ENCODE measurements at regions not wholly inside any gene's neighbourhood (a gene's known extent, or its start where the extent isn't known, plus 50 kb on each side); places are given as distances from the start of the nearest gene placed in this dataset.

DNA sequence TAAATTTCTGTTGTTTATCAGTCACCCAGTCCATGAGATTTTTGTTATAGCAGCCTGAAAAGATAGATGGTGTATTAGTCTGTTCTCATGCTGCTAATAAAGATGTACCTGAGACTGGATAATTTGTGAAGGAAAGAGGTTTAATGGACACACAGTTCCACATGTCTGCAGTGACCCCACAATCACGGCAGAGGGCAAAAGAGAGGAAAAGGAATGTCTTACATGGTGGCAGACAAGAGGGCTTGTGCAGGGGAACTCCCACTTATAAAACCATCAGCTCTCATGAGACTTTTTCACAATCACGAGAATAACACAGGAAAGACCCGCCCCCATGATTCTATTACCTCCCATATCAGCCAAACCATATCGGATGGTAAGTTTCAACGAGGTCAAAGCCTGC is 309.2 kb downstream of the LIG4 start:
- DNase-seq, result no peak

DNA sequence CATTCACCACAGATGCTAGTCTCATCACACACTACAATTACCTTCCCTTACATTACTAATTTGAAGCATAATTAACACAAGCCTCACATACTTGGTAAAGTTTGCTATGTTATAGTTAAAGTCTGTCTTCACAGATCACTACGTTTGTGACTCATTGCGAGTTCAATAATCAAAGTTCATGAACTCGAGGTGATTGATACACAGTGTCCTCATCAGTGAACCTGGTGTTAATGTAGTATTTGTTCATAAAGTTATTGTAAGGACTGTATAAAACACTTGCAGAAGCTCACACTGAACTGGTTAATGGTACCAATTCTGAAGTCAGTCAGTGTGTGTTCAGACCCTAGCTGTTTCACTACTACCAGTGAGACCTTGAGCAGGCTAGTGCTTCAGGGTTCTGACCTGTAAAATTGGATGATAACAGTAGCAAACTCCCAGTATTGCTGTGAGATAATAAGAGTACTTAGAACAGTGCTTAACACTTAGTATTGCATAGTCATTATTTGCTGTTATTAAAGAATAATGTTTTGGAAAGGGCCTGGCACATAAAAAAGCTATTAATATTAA is 313.3 kb downstream of the LIG4 start:
- DNase-seq, result no peak

DNA sequence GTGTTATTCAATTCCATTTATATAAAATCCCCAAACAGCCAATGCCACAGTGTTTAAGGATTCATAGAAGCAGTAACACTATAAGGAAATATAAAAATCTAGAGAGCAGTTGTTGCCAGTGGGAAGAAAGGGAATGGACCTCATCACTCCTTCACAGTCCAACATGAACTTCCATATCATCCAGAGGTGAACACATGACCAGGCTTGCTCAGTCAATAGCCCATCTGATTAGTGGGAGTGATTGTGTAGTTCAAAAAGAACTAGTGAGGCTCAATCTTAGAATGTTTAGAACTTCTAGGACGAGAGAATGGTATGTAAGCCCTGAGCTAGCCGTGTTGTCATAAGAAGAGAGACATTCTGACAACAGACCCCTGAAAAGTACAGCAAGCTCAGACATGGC is 314.1 kb downstream of the LIG4 start:
- DNase-seq, result no peak

DNA sequence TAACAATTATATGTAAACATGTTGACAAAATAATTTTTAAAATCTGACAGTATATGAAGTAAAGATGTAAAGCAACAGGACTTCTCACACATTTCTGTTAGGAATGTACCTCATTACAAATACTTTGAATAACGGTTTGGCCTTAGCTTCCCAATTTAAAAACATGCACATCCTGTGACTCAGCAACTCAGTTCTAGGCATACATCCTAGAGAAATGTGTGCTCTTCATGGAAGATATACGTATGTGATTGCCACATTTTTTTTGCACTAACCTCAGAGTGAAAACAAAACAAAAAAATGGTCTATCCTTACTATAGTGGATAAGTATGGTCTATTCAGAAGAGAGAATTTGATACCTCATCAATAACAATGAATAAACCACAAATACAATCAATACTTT is 314.6 kb downstream of the LIG4 start:
- DNase-seq, result no peak

DNA sequence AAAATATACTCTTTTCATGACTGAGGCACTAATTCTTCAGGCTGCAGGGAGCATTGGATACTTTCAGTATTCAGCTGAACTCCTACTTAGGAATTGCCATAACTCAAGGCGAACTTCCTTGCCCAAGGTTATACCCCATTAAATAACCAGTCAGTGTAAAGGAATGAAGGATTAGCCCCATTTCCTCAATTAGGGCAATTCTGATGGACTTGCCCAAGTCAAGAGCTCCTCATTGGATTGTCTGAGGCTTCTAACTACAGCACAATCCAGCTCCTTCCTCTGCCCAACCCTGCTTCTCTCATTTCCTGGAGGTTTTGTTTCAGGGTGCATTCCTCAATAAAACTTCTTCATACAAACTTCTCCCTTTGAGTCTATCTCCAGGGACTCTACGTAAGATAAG is 329.2 kb downstream of the LIG4 start:
- no peak for DNase-seq

DNA sequence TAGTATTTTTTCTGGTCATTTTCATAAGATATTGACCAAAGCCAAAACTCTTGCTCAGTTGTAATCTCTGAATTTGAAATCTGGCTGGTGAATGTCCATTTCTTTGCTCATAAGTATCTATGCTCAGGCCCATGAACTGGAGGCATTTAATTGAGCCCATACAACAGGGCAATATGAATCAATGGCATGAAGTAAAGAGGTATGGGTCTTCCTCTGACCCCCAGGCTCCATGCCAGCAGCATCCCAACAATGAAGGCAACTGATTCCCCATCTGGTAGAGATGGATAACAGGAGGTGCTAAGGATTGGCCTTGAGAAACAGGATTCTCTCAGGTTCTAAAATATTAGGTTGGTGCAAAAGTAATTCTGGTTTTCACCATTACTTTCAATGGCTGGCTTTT is 330.8 kb downstream of the LIG4 start:
- DNase-seq, result no peak

DNA sequence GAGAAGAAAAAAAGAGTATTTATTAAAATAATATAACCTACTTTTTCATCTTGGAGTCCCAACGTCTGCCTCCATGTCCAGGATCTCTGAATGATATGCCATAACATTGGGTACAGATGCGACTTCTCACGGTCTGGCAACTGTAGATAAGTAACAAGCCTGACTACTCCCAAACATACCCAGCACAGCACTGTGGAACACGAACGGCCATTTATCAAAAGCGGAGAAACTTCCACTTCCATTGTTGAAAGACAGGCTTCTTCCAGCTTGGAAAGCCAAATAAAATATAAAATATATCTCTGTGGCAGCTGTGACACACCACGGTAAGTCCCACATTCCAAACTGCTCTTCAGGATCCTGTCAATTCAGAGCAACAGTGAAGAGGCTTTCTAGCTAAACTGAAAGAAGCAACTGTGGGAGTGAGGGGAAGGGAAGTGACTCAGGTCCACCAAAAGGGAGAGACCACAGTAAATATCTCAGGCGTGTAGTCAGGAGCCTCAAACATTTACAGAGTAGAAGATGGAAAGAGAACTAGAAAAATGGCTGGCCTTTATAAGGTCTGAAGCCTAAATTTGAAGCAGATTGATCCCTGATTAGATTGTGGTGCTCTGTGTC is 331.7 kb downstream of the LIG4 start:
- DNase-seq, result no peak

DNA sequence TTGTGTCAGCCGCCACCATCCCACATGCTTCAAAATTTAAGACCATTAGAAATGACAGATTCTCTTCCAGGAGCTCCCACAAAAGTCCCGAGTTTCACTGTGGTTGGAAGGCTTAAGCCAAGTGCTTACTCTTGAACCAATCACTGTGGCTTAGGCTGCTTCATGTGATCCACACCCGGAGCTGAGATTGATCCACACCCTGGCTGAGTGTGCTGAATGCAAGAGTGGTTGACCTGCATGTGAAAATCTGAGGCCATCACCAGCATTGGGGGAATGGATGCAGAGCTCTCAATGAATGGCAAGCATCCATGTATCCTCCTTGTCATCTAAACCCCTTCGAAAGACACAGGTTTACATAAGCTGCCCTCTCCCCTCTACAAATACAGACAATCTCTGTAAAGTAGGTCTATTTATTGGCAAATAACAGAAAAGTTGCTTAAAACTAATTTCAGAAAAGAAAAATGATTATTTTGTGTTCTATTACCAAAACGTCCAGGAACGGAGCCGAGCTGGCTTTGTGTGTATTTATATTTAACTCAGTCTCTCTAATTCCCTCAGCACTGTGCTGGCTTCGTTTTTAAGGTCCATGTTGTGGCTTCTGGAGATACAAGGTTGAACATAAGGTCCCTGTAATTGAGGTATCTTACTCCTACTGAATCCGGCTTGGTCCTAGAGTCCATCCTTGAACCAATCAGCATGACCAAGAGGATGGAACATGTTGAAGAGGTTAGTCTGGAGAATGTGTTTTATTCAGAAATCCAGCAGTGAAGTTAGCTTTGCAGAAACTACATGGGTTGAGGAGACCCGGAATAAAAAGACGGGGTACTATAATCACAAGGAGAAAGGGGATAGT is 332.4 kb downstream of the LIG4 start:
- DNase-seq, result no peak

DNA sequence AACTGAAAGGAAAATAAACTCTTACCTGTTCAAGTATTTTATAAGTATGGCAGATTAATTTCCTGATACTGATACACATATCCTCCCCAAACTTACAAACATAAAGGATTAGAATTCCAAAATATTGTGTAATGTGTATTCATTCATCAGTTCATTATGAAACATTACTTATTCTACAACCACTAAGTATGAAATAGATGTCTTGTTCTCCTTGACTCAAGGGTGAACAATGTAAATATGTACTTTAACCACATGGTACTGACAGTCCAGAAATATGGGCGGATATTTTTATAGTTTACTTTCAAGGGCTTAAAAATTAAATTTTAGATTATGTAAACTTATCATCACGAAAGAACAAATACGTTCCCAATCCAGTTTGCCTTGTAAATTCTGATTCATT is 334.0 kb downstream of the LIG4 start:
- no peak for DNase-seq

DNA sequence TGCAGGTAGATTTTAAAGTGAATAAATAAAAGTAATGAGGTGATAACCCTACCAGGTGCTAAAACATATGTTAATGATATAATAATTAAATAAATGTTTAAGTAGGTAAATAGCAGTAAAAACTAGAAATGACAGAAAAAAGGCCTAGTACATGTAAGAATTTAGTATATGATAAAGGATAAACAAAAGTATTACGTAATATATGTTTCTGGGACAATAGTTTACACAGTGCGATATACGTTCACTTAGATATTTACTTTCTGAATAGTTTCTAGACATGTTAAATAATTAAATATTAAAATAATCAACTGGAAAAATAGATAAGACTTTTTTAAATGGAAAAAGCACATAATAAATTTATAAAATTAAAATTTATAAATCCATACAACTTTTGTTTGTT is 340.9 kb downstream of the LIG4 start:
- no peak for DNase-seq

DNA sequence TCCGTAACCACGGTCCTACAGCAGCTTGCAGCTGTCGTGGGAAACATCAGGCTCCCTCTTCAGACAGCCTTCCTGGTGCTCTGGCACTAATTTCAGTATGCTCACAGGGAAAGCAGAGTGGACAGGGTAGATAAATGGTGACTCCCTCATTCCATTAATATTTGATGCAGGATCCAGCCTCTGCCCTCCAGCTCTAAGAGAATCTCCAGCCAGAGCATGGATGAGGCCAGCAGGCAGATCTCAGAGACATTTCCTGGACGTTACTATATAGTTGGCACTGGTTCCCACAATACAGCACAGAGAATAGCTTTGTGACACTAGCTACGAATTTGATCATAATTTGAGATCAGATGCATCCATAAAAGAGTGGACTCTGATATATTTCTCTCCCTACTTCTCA is 341.4 kb downstream of the LIG4 start:
- DNase-seq, result no peak

DNA sequence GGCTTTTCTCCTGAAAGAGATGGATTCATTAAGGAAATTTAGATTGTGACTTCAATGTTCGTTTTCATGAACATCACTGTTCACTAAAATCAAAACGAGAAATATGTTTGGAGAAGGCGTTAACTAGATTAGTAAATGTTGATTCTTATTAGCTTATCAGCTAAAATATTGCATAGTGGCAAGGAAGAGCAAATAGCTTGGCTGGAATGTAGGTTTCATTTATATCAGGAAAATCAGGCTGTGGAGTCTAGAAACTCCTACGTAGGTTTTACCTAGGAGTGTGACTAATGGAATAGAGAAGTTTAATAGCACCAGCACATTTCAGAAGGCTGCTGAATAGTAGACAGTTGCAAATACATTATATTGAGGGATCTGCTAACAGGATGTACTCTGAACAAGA is 344.9 kb downstream of the LIG4 start:
- DNase-seq, result no peak

DNA sequence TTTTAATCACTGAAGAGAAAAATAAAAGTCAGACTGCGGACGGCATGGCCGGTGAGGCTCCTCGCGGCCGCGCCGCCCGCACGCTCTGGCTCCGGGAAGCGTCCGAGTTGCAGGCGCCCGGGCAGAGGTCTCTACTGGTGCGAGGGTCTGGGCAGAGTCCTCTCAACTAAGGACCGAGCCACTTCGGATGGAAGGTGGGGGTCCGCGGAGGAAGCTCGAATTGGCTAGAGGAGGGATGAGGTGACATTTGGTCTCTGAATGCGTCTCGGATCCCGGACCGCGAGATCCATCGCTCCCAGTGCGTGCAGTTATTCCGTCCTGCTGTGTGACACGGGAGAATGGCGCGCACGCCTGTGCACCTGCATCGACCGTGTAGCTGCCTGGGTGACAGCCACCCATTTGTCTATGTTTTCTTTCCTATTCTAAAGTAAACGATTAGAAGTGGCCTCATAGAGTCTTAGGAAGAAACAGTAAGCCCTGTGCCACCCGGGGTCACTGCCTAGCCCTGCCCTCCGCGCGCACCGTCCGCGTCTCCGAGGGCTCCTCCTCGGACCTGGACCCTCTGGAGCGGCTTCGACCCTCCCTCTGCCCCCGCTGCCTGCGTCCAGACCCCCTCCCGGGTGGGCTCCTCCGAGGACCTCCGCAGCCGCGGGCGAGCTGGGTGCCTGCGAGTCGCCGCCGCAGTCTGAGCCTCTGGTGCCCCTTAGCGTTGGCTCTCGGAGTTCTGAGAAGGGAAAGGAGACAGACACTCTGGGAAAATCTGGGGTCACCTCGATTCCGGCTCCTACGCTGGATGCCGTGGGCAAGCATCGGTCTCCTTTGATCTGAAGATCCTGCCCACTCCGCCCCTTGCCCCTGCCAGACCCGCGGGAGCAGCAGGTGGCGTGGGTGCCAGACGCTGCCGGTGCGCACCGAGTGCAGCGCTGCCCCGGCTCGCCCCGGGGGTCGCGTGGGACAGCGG is 347.4 kb downstream of the LIG4 start:
- DNase-seq, result no peak

DNA sequence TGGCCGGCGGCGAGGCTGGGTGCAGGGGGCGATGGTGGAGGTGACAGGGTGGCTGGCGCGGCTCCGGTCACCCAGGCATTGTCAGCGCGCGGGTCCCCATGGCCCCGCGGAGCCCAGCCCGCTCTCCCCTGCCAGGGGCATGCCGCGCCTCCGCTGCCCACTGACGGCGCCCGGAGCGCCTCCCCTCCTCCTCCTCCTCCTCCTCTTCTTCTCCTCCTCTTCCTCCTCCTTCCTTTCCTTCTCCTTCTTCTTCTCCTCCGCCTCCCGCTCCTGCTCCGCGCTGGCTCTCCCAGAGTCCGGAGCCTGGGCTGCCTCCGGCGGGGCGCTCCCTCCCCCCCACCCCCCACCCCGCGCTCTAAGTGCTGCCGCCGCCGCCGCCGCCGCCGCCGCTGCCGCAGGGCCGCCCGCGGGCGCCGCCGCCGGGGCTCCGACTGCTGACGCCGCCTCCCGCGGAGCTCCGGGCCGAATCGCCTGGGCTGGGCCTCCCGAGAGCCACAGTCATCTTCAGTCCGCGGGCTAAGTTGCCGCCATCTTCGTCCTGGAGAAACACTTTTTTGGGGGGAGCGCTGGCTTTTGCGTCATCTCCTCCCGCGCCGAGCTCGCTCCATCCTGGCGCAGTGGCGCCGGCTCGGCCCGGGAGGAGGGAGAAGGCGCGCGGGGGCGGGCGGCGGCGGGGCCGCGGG is 348.3 kb downstream of the LIG4 start:
- DNase-seq, result no peak

DNA sequence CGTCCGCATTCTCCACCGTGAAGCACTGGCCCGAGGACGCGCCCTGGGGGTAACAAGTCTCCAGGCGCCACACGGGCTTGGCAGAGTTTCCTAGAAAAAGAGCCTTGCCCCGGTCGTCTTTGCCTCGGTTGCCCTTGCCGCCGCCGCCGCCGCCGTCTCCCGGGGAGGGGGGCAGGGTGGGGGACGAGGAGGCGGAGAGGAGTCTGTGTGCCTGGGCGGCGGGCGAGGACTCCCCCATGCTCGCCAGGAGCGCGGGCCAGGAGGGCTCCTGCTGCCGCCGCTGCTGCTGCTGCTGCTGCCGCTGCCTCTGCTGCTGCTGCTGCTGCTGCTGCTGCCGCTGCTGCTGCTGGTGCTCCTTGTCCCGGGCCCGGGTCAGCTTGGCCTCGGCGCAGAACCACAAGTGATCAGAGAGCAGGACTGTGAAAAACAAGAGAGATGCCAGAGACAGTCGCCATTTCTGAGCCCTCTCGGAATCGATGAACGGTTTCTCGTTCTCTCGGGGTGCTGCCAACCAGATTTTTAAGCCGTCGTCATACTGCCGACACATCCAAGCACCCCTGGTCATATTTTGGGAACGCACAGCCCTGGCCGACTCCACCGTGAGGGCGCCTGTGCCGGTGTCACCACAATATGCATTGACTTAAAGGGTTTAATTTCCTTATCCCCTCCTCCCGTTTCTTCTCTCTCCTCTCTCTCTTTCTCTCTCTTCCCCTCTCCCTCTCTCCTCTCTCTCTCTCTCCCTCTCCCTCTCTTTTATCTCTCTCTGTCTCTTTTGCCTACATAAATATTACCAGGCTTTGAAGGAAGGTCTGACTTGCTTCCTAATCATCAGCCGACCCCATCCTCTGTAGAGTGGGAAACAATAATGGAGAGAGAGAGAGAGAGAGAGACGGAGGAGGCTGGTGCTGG is 349.1 kb downstream of the LIG4 start:
- no peak for DNase-seq

DNA sequence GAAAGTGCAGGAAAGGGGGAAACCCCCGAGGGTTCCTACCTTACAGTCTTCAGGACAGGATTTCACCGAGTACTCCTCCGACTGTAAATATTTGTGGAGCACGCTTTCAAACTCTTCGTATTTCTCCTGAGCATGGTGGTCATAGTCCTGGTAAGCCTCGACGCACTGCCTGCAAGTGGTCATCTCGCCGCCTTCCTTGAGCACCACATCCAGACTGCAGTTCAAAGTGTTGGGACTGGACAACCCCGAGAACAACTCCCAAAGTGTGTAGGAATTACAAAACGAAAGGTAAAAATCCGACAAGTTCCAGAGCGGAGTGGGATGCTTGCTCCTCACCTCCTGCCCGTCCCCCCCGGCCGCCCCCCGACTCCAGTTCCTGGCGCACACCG is 349.7 kb downstream of the LIG4 start:
- DNase-seq, result no peak

DNA sequence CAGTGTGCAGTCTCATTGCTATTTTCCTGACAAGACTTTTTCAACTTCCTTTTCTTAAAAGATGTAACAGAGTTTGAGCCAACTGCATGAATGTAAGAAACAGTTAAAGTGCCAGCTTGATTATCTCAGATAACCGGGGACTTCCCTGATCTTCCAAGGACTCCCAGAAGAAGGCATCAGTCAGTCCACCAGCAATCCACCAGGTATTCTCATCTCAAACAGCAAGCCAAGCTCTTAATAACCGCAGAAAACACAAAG is 350.1 kb downstream of the LIG4 start:
- no peak for DNase-seq

DNA sequence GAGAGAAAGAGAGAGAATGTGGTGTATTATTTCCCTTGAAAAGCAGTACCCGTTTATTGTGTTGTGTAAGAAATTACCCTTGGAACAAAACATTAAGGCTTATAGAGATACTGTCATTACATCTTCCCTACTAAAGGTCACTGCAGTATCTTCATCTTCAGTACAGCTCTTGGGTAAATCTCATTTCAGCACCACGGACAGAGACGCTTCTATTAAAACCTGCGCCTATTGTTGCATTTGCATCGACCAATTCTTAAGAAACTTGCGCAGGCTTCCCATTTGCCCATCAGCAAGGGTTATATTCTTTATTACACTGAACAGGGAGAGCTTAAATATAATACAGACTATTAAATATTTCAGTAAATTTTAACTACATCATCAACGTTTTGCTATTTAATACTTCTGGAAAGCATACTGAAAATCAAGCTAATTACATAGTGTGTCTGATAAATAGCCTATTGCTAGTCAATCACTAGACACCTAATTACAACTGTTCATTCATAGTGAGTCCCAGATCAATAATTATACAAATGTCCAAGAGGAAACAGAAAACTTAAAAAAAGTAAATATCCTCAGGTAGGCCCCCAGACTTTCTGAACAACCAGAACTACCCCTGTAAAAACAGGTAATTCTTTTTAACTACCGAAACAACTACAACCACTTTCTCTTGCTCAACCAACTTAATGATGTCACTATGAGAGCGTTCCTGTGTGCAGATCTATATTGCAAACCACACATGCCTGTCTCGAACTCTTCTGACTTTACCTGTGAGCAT is 350.6 kb downstream of the LIG4 start:
- no peak for DNase-seq

DNA sequence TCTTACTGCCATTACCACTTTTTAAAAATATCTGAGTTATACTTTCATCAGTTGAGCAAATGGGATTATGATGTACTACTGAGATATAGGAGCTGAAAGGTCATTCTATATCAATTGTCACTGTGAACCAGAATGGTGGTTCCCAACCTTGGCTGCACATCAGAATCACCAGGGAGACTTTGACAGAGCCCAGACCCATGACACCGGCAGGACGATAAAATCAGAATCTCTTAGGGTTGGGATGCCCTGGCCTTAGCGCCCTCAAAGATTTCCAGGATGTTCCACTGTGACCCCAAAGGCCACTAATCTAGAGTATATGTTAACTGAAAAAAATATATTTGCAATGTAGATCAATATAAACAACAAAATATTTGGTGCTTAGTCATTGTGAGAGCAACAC is 355.1 kb downstream of the LIG4 start:
- DNase-seq, result no peak

DNA sequence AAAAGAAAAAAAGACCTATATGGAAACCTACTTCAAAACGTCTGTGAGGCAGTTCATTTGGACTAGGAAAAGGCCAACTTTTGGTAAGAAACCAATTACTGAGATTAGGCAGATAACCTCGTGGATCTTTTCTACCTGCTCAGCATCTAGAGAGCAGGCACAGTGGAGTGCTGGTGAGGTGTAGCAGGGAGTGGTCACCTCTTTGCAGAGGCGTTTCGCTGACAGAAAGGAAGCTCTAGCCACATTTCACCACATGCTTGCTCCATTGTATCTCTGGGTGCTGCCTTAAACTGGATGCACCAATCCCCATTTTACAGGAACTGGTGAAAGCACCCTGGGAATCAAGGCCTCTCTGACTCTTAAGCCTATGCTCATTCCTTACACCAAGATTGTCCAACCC is 360.5 kb downstream of the LIG4 start:
- DNase-seq, result no peak

DNA sequence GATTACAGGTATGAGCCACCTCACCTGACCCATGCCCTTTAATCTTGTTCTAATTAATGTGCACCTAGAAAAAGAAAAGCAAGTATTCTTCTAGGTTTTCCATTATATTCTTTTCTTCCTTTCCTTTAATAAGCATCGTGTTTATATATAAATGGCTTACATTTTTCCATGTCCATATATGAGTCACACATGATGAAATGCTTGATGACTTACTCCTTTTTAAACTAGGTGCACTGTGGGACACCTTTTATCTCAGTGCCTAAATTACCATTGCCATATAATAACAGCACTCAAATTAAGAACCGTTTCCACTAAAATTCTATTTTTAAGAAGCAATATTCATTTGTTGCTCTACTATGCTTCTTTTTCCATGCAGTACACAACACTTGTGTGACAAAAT is 363.3 kb downstream of the LIG4 start:
- DNase-seq, result no peak
